ENCODE measurements at regions not wholly inside any gene's neighbourhood (a gene's known extent, or its start where the extent isn't known, plus 50 kb on each side); places are given as distances from the start of the nearest gene placed in this dataset.
A peak's percentile ranks its signal among the peaks of the same experiment; 100 is the strongest.

DNA sequence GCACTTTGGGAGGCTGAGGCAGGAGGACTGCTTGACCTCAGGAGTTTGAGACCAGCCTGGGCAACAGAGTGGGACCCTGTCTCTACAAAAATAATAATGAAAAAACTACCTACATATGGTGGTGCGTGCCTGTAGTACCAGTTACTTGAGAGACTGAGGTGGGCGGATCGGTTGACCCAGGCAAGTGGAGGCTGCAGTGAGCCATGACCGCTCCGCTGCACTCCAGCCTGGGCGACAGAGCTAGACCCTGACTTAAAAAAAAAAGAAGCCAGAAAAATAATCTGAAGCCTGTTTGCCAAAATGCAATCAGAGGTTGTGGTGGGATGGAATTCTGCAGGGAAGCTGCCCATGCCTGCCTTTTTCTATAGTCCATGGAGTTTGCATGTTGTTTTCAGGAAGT is 50.4 kb upstream of the GGTA1 start:
- no peak for DNase-seq
- no peak overlapping the region for H3K4me3 ChIP-seq (ENCODE audit: low read length)
- no peak overlapping the region for H3K9ac ChIP-seq (ENCODE audit: extremely low read depth, low read length, poor library complexity, severe bottlenecking)
- H3K9me3 ChIP-seq (ENCODE audit: control insufficient read depth, low read length) = no peaks in the 10 kb centered on the region
- TF ChIP-seq CTCF (conservative IDR thresholded peaks at IDR 0.05) = no peak
- H3K27ac Mint-ChIP-seq = no peak overlapping the region
- H3K27ac ChIP-seq (ENCODE audit: low read depth, low read length) = no peak overlapping the region
- H3K4me3 Mint-ChIP-seq = peak overlapping the region; percentile 52
- H3K9me3 Mint-ChIP-seq = no peaks in the 10 kb centered on the region
- H3K4me1 ChIP-seq (ENCODE audit: control insufficient read depth, insufficient read depth, low read length) = no peaks in the 10 kb centered on the region
- peaks cover 6% of the 10 kb centered on the region for H3K4me1 Mint-ChIP-seq
- no peaks in the 10 kb centered on the region for H3K36me3 Mint-ChIP-seq (ENCODE audit: low read depth)
- peaks cover 17% of the 10 kb centered on the region for H3K27me3 Mint-ChIP-seq (ENCODE audit: insufficient read depth)
- H3K27me3 ChIP-seq (ENCODE audit: control insufficient read depth, insufficient read depth, low read length, poor library complexity, severe bottlenecking) = no peaks in the 10 kb centered on the region
- H3K36me3 ChIP-seq (ENCODE audit: control insufficient read depth, insufficient read depth, low read length) = no peaks in the 10 kb centered on the region
- 91 to 92% methylated on average over 6 of the region's 6 CpGs for WGBS, 2 experiments (ENCODE audit: insufficient coverage in 1 of 2, insufficient read length in 1 of 2)

DNA sequence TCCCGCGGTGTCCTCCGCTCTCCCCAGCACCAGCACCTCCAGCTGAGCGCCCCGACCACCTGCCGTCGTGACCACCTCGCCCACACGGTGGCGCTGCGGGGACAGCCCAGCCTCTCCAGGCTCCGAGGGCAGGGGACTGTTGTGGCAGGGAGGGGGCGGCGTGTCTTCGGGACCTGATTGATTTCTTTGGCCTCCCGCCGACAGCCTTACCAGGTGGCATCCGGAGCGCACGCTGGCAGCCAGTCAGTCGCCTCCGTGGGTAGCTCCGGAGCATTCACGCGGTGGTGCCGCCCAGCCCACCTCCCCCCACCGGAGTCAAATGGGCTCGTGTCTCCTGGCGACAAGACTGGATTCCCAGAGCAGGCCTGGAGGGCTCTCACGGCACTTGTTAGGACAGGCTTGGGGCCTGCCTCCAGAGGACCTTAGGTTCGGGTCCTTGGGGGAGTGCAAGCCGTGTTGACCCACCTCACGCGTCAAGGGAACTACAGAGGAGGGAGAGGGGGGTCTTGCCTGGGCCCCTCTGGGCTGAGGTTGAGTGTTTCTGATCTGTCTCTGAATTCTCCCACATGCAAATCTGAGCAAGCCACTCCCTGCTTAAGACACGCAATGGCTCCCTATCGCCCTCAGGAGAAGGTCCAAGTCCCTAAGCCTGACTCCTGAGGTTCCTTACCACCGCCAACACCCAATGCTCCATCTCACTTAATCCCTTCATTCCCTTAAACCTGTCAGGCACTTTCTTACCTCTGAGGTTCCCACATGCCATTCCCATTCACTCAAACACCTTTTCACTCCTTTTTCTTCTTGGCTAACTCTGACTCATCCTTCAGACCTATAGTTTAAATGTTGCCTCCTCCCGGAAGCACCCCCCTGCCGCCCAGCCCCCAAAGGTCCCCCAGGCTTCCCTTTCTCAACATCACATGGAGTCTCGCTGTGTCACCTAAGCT is 51.2 kb upstream of the GGTA1 start:
- 21 to 33% methylated on average over 14 to 40 of the region's 40 CpGs for WGBS, 2 experiments (ENCODE audit: insufficient coverage in 1 of 2, insufficient read length in 1 of 2)
- Mint-ChIP-seq H3K9me3 (no peaks in the 10 kb centered on the region), H3K4me3 (peak overlapping the region; percentile 52), H3K27me3 (ENCODE audit: insufficient read depth) (peaks cover 12% of the 10 kb centered on the region), H3K36me3 (ENCODE audit: low read depth) (no peaks in the 10 kb centered on the region), H3K27ac (peak overlapping the region; percentile 66), H3K4me1 (peaks cover 6% of the 10 kb centered on the region)
- no peaks in the 10 kb centered on the region for H3K36me3 ChIP-seq (ENCODE audit: control insufficient read depth, insufficient read depth, low read length)
- no peak overlapping the region for H3K27ac ChIP-seq (ENCODE audit: low read depth, low read length)
- no peaks in the 10 kb centered on the region for H3K9me3 ChIP-seq (ENCODE audit: control insufficient read depth, low read length)
- no peak overlapping the region for H3K4me3 ChIP-seq (ENCODE audit: low read length)
- no peaks in the 10 kb centered on the region for H3K27me3 ChIP-seq (ENCODE audit: control insufficient read depth, insufficient read depth, low read length, poor library complexity, severe bottlenecking)
- TF ChIP-seq CTCF (conservative IDR thresholded peaks at IDR 0.05) = peak; percentile 97
- no peaks in the 10 kb centered on the region for H3K4me1 ChIP-seq (ENCODE audit: control insufficient read depth, insufficient read depth, low read length)
- H3K9ac ChIP-seq (ENCODE audit: extremely low read depth, low read length, poor library complexity, severe bottlenecking) = no peak overlapping the region
- DNase-seq = peak; percentile 98

DNA sequence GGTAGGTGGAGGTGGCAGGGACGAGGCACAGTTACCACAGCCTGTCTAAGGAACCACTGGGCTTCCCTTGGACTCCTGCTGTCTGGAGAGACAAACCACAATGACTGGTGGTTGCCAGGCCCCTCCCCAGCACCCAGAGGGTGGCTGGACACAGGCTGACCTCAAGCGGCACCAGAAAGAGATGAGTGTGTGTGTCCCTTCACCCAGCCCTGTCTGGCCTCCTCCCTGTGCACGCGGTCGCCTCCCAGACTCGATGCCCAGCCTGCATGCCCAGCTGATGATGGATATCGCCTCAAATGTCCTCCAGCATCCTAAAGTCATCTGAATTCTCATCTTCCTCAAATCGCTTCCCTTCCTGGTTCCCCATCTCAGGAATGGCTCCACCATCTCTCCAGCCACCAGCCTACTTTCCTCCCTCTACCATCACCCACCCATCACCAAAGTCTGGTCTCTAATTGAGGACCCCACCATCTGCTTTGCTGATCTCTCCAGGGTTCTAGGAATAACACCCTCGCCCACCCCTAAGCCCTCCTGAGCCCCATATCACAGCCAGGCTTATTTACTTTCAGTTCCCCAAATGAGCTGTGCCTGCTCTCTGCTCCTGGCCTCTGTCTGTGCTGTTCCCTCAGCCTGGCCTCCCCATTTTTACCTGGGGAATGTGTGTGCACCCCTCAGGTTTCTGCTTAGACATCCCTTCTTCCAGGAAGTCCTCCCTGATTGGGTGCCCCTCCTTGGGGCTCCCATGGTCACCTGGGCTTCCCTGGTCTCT is 52.5 kb upstream of the GGTA1 start:
- Histone ChIP-seq H3K36me3 (ENCODE audit: control insufficient read depth, insufficient read depth, low read length) (no peaks in the 10 kb centered on the region), H3K4me3 (ENCODE audit: low read length) (no peak overlapping the region), H3K27ac (ENCODE audit: low read depth, low read length) (no peak overlapping the region), H3K9ac (ENCODE audit: extremely low read depth, low read length, poor library complexity, severe bottlenecking) (no peak overlapping the region), H3K9me3 (ENCODE audit: control insufficient read depth, low read length) (no peaks in the 10 kb centered on the region), H3K4me1 (ENCODE audit: control insufficient read depth, insufficient read depth, low read length) (no peaks in the 10 kb centered on the region), H3K27me3 (ENCODE audit: control insufficient read depth, insufficient read depth, low read length, poor library complexity, severe bottlenecking) (no peaks in the 10 kb centered on the region)
- H3K4me3 Mint-ChIP-seq = no peak overlapping the region
- peaks cover 14% of the 10 kb centered on the region for H3K27me3 Mint-ChIP-seq (ENCODE audit: insufficient read depth)
- DNase-seq = no peak
- peaks cover 8% of the 10 kb centered on the region for H3K4me1 Mint-ChIP-seq
- WGBS, 2 experiments (ENCODE audit: insufficient coverage in 1 of 2, insufficient read length in 1 of 2) = 82 to 85% methylated on average over 9 of the region's 9 CpGs
- H3K27ac Mint-ChIP-seq = no peak overlapping the region
- H3K36me3 Mint-ChIP-seq (ENCODE audit: low read depth) = no peaks in the 10 kb centered on the region
- no peak for TF ChIP-seq CTCF (conservative IDR thresholded peaks at IDR 0.05)
- H3K9me3 Mint-ChIP-seq = no peaks in the 10 kb centered on the region
